Femur (tissue), 1 donor: ENCODE measurements at regions not wholly inside any gene's neighbourhood (a gene's known extent, or its start where the extent isn't known, plus 50 kb on each side); places are given as distances from the start of the nearest gene placed in this dataset.
"Not testable (repeated sequence)": the region's sequence is repeated elsewhere in the genome, so short reads cannot be mapped to it uniquely, and the experiment has no call there.

Experiments used
- DNase-seq: peaks from one replicate; pipeline ENCODE4 v3.0.0-alpha.2; 2017

DNA sequence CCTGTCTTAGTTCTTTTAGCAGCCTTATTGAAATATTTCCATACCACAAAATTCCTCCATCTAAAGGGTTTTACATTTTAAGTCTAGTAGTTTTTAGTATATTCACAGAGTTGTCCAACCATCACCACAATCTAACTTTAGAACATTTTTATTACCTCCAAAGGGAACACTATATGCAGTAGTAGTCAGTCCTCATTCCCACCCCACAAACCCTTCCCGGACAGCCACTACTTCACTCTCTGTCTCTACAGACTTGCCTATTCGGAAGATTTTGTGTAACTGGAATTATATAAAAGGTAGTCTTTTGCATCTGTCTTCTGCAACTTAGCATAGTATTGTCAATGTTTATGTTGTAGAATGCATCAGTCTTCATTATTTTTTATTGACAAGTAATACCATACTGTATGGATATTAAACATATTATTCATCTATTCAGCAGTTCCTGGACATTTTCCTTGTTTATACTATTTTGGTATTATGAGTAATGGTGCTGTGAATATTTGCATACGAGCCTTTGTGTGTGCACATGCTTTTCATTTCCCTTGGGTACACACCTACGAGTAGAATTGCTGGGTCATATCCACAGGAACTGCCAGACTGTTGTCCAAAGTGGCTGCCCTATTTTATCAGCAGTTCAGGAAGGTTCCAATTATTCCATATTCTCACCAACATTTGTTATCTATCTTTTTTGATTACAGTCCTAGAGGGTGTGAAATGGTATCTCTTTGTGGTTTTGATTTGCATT lies 60.9 kb upstream of the LANCL2 start:
- no peak for DNase-seq

DNA sequence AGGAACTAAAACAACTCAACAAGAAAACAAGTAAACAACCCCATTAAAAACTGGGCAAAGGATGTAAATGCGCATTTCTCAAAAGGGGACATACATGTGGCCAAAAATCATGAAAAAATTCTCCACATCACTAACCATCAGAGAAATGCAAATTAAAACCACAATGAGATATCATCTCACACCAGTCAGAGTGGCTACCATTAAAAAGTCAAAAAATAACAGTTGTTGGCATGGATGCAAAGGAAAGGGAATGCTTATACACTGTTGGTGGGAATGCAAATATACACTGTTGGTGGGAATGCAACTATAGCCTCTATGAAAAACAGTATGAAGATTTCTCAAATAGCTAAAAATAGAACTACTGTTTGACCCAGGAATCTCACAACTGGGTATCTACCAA lies 60.0 kb upstream of the LANCL2 start:
- DNase-seq: no peak

DNA sequence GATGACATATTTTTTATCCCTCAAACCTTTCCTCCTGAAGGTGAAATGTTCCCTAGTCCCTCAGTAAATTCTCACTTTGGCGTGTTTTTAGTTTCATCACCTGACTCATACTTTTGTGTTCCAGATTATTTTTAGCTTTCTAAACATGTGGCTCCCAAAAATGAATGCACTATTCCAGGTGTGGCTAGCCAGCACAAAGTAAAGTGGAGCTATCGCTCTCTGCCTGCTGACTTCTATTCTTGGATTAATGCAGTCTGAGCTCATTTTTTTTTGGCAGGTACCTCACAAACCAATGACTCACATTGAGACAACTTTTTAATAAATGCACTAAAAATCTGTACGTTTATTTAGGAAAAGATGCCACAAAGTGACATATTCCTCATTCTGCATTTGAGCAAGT lies 58.8 kb upstream of the LANCL2 start:
- no peak for DNase-seq

- DNase-seq: no peak
Measured at GRCh38 chr7:55307123-55307916, 57.8 kb upstream of the LANCL2 start.

DNA sequence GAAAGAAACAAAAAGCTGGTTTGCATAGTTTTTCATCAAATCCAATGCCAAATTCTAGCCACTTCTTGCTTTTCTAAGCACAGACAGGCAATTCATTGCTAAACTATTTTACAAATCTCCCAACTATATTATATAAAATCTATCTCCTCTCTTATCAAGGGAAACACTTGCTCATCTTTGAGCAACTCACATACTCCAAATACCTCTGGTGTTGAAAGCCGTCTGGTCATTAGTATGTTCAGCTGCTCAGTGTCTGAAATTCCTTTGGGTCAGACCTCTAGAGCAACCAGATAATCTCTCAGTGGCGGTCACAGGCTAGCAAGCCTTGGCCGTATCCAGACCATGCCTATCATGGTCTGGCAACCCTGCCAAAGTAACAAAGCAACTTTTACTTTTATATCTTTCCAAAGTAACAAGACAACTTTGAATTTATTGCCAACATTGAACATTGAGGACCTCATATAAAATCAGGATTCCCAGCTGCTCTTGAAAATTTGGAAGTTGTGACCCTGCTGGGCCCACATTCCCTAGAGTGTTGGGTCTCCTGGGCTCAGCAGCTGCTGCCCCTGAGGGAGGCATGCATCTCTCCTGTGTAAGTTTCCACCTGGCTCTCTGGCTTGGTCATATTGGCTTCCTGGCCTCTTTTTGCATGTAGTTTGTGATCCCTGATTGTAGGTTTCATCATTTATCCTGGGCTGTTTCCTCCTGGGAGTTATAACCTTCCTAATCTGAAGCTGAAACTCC lies 56.8 kb upstream of the LANCL2 start:
- DNase-seq: no peak

- DNase-seq: peak; percentile 24
Measured at GRCh38 chr7:55309040-55309991, 55.8 kb upstream of the LANCL2 start.

DNA sequence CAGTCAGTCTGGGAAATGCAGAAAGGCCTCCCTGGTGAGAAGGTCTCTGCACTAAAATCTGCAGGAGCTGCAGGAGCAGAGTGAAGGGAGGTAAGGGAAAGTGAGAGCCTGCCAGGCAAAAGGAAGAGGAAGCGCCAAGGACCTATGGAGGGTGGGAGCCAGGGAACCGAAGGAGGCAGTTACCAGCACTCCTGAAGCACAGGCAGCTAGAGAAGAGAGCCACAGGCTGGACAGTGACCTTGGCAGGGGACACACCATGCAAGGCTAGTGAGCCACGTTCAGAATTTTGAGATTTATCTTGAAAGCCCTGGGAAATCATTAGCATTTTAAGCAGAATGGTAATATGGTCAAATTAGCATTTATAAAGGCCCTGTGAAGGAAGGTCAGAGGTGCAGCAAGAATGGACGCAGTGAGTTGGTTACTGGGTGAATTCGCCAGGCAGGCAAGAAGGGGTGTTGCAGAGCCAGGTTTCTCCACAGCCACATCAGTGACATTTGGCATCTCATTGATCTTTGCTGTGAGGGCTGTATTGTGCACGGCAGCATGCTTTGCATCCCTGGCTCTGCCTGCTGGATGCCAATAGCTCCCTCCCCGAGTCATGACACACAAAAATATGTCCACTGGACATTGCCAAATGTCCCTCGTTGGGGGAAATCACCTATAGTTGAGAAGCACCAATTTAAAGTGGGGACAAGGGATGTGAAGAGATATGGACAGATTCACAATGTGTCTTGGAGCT lies 54.7 kb upstream of the LANCL2 start:
- no peak for DNase-seq

DNA sequence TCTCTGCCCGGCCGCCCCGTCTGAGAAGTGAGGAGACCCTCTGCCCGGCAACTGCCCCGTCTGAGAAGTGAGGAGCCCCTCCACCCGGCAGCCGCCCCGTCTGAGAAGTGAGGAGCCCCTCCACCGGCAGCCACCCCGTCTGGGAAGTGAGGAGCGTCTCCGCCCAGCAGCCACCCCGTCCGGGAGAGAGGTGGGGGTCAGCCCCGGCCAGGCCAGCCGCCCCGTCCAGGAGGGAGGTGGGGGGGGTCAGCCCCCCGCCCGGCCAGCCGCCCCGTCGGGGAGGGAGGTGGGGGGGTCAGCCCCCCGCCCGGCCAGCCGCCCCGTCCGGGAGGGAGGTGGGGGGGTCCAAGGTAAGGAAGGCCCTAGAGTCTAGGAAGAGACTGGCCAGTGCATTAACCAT lies 53.2 kb upstream of the LANCL2 start:
- DNase-seq: not testable (repeated sequence)

DNA sequence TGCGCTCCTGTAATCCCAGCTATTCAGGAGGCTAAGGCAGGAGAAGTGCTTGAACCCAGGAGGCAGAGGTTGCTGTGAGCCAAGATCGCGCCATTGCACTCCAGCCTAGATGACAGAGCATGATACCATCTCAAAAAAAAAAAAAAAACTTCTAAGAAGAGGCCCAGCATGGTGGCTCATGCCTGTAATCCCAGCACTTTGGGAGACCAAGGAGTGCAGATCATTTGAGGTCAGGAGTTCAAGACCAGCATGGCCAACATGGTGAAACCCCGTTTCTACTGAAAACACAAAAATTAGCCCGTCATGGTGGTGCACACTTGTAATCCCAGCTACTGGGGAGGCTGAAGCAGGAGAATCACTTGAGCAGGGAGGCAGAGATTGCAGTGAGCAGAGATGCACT lies 51.5 kb upstream of the LANCL2 start:
- DNase-seq: not testable (repeated sequence)

GRCh38 chr7:55314967-55315366 lies 50.2 kb upstream of the LANCL2 start:
- DNase-seq: no peak
